ENCODE measurements at regions not wholly inside any gene's neighbourhood (a gene's known extent, or its start where the extent isn't known, plus 50 kb on each side); places are given as distances from the start of the nearest gene placed in this dataset.
A peak's percentile ranks its signal among the peaks of the same experiment; 100 is the strongest.
"Not testable (repeated sequence)": the region's sequence is repeated elsewhere in the genome, so short reads cannot be mapped to it uniquely, and the experiment has no call there.

DNA sequence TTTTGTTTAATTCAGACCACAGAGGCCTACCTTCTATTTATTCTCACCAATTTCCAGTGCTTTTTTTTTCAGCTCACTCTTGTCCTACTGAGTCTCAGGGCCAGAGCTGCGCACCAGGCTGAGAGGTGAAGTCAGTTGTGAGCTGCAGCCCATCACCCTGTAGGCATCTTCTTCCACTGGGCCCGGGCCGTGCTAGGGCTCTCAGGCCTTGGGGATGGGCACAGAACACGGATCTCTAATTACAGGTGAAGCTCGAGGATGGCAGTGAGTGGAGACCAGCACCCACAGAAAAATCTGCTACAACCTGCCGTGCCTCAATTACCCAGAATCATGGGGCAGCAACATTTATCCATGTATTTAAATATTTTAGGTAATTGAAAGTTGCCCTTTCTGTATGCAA lies 82.1 kb downstream of the IRX5 start:
- ATAC-seq (no peak), DNase-seq (no peak)
- intact Hi-C loops (cut with DNase I) = no loop called here

DNA sequence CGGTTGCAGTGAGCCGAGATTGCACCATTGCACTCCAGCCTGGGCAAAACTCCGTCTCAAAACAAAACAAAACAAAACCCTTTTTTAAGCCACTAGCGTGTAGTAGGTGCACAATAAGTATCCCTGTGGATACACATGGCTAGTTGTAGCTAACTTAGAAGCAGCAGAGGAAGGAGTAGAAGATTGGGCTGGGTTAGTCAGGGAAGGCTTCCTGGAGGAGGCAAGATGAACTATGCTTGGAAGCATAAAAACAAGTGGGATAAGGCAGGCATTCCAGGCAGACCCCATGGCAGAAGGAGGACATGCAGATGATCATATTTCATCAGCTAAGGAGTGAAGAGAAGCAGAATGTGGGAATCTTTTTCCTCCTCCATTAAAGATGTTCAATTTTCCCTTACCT lies 83.4 kb downstream of the IRX5 start:
- intact Hi-C loops (cut with DNase I) = no loop called here
- ATAC-seq (no peak), DNase-seq (no peak)

DNA sequence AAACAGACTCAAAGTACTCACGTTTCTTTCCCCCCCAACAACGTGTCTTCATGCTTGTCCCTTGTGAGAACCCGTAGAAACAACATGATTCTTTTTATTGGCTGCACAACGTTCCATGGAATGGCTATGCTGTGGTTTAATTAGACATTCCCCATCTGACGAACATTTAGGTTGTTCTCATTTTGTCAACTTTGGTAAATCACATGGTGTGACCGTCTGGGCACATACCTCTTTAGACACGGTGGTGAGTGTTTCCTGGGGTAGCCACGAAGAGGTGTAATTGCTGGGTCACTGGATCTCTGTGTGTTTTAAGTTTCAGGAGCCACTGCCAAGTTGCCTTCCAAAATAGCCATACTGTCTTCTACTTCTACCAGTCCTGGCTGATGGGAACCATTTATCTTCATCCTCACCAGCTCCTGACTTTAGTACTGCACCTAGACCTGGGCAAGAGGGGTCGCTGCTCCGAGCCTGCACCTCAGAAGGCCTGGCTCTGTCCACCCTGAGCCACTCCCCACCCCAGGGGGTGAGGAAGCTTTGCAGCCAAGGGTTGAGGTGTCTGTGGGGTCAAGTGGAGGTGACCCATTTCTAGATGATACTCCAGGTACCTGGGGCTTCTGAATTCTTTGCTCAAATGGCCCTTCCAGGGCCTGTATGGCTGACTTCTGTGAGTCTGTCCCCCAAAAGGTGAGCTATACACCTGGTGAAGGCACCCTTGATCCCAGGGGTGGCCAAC lies 84.7 kb downstream of the IRX5 start:
- intact Hi-C loops (cut with DNase I) = no loop called here
- DNase-seq = no peak
- no peak for ATAC-seq

DNA sequence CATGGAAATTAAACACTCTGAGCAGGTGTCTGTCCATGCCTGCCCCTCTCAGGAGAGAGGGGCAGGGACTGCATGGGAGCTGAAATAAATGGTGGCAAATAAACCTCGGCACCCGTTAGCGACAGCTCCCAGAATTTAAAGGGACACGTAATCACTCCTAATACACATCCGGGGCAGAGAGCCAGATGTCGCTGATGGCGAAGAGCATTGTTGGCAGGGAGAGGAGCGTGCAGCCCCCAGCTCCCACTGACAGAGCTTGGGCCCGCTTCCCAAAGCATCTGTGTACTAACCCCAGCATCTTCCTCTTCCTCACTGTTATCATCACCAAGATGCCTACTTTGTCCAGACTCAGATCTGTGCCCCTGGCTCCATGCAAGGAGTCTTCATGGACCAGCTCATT lies 85.8 kb downstream of the IRX5 start:
- intact Hi-C loops (cut with DNase I) = no loop called here
- ATAC-seq (no peak), DNase-seq (no peak)

DNA sequence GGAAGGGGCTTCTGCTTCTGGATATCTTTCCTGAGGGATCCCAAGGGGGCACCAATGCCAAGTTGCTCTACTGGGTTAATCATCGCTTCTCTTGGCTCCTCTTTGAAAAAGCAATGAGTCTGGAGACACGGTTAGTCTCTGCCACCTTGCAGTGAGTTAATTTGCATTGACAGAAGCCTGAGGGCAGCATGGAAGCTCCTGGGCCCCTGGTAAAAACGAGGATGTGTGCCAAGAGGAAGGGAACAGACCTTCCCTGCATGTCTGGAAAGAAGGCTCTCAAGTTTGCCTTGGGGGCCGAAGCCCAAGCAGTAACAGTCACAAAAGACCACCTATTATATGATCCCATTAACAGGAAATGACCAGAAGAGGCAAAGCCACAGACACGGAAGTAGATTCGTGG lies 86.7 kb downstream of the IRX5 start:
- DNase-seq (no peak), ATAC-seq (no peak)
- intact Hi-C loops (cut with DNase I) = no loop called here

DNA sequence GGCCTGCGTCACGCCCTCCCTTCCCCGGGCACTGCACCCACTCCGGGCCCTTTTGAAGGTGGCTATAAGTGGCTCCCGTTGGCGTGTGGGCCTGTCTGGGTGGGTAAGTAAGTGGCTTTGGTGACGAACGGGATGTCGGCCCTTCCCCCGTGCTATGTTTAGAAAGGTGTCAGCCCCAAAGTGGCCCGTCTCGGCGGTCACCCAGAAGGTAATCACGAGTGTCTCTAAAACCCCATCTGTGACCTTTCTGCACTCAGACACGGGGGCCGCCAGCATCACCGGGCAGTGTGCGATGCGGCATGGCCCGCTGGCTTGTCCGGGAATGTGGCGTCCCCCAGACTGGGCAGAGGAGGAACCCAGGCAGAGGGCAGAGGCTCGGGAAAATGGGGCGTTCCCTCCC lies 88.2 kb downstream of the IRX5 start:
- intact Hi-C loops (cut with DNase I) = no loop called here
- ATAC-seq (no peak), DNase-seq (no peak)

DNA sequence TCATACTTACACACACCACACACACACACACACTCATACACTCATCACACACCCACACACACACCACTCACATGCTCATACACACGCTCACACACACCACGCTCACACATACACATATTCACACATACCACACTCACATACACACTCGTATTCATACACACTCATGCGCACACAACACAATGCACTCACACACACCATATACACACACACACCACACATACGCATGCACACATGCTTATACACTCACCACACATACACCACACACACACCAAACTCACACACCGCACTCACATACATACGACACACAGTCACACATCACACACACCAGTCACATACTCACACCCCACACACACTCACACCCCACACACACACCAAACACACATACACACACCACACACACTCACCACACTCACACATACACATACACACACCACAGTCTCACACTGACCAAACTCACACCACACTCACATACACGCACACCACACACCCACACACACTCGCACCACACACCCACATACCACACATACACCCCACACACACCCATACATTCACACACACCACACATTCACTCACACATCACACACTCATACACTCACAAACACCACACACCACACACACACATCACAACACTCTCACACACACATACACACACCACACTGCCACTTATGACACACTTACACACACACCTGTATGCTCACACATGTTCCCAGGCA lies 88.9 kb downstream of the IRX5 start:
- DNase-seq (no peak), ATAC-seq (no peak)
- intact Hi-C loops (cut with DNase I) = no loop called here

DNA sequence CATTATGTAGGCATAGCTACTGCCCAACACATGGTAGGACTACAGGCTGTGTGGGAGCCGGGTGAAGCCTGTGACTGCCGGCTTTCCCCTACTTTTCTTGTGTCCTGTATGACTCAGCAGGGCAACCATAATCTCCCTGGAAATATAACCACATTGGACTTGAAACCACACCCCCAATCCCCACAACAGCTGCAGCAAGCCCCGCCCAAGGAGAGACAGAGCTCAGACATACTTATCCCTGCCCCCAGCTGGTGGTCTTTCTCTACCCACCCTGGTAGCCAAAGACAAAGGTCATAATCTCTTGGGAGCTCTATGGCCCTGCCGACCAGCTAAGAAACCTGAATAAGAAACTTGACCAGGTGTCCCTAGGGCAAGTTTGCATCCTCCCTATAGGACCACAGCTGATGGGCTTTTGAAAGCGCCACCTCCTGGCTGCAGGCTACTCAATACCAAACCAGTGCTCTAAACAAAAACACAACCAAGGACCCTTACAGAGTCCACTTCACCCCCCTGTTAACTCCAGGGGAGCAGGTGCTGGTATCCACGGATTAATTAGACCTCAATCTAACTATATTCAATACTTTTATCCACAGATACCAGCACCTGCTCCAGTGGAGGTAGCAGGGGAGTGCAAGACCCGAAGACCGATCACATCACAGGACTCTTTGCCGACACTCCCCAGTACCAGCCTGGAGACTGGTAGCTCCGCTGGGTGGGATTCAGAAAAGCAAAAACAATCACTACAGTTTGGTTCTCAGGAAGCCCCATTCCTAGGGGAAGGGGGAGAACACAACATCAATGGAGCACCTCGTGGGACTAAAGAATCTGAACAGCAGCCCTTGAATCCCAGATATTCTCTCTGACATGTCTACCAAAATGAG lies 91.2 kb downstream of the IRX5 start:
- intact Hi-C loops (cut with DNase I) = no loop called here
- ATAC-seq (no peak), DNase-seq (no peak)

DNA sequence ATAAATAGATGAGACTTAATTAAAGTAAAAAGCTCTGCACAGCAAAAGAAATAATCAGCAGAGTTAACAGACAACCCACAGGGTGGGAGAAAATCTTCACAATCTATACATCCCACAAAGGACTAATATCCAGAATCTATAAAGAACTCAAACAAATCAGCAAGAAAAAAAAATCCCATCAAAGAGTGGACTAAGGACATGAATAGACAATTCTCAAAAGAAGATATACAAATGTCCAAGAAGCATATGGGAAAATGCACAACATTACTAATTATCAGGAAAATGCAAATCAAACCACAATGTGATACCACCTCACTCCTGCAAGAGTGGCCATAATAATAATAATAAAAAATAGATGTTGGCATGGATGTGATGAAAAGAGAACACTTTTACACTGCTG lies 96.6 kb downstream of the IRX5 start:
- DNase-seq; ATAC-seq; intact Hi-C loops (cut with DNase I): not testable (repeated sequence)

DNA sequence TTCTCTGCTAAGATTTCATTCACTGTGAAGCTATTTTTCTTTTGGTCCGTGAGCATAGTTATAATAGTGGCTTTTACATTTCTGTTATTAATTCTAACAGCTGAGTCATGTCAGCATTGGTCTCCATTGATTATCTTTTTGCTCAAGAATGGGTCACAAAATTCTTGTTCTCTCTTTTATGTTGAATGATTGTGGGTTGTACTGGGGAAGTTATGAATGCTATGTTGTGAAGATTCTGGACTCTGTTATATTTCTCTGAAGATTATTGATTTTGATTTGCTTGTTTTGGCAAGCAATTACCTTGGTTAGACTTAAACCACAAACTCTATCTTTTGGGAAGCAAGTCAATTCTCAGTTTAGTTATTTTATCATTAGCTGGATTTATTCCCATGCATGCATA lies 98.8 kb downstream of the IRX5 start:
- intact Hi-C loops (cut with DNase I) = no loop called here
- no peak for ATAC-seq
- DNase-seq = no peak

DNA sequence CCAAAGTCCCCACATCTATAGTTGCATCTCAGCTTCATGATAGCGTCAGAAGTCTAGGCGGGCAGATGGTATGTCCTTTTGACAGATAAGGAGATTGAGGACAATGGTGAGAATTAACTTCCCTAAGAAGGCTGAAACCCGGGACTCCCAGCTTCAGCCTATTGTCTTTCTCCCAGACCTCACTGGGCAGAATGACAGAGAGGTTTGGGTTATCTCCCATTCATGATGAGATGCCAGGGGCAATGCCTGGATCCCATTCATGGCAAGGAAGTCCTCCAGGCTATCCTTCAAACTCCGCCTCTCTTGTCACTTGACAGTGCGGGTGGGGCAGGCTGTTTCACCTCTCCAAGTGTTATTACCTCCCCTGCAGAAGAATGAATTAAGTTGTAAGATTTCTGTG lies 100.3 kb downstream of the IRX5 start:
- intact Hi-C loops (cut with DNase I) = no loop called here
- ATAC-seq = no peak
- DNase-seq = no peak

DNA sequence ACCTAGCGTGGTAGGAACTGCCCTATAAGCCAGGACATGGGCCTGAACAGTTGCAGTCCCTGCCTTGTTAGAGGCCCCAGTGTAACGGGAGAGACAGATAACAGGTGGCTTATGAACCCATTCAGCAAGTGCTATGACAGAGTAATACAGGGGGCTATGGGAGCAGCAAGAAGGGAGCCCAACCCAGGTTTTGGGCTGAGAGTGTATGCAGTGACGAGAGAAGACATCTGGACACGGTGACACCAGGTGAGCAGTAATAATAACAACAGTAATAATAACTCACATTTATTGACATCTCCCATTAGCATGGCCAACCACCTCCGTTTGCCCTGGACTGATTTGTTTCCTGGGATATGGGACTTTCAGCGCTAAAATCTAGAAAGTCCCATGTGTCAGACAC lies 100.8 kb downstream of the IRX5 start:
- ATAC-seq = no peak
- intact Hi-C loops (cut with DNase I) = no loop called here

DNA sequence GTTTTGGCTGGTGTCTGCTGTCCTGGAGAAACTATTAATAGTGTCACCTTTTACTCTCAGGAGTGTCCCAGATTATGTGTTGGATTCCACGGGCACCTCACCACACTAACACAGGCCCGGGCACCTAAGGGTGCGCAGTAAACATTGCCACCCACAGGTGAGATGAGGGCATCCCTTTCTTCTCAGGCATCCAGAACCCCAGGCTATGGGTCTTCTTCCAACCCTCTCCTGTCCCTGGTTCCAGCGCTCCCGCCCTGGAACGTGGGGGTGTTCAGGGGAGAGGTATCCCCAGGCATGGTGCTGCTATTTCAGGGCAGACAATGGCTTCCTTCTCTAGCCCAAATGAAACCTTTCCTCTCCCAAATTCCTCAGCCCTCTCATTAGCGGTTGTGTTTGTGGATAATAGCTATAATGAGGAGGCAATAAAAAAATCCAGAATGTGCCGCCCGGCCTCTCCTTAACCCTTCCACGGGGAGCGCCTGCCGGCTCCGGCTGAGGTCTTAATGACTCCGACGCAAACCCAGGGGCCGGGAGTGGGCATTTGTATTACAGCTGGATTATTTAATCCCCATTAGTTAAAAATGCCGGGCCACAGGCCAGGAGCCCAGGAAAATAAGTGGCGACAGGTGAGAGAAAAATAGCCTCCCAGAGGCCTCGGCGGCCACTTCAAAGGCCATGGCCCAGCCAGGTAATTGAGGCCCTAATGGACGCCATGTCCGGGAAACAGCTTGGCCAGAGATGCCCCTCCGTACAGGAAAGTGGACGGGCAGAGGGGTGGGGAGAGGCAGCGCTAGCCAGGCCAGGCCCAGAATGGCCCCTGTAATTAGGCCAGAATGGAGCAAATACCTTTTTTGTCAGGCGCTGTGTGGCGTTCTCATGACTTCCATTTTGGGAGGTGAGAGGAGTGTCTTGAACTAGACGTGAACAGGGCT lies 102.8 kb downstream of the IRX5 start:
- DNase-seq (no peak), ATAC-seq (no peak)
- intact Hi-C loops (cut with DNase I) = no loop called here

More for the DNA sequence above, 100.8 kb downstream of the IRX5 start:
- no peak for DNase-seq

DNA sequence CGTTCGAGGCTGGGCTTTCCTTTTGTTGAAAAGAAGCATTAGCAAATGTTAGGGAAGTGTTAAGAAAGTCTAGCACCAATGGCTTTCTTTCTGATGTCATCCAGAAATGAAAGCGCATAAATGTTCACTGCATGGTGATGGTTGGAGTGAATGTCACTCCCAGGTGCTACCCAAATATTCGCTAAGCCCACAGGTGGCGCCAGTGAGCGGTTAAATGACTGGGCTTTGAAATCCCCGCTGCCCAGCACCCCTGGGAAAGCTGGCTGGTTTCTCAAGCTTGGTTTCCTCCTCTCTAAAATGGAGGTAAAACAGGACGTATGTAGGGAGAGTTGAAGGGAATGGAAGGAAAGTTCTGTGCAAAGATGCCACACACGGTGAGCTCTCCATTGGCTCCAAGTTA lies 104.4 kb downstream of the IRX5 start:
- intact Hi-C loops (cut with DNase I) = no loop called here
- DNase-seq (peak; percentile 39), ATAC-seq (no peak)

DNA sequence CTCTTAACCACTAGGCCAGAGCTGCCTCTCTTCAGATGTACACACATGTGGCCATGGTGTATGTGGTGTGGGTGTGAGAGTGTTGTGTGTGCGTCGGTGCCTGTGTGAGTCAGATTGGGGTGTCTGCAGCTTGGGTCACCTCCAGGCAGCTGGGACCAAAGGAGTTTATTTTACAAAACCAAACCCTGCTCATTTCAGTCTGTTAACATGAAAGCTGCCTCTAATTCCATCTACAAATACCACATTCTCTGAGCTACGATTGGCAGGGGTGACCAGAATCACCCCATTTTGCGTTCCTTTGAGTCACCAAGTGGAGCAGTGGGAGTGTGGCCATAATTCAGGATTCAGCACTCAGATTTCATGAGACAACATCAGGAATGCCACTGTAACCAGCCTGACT lies 105.3 kb downstream of the IRX5 start:
- ATAC-seq (no peak), DNase-seq (no peak)
- intact Hi-C loops (cut with DNase I) = no loop called here

DNA sequence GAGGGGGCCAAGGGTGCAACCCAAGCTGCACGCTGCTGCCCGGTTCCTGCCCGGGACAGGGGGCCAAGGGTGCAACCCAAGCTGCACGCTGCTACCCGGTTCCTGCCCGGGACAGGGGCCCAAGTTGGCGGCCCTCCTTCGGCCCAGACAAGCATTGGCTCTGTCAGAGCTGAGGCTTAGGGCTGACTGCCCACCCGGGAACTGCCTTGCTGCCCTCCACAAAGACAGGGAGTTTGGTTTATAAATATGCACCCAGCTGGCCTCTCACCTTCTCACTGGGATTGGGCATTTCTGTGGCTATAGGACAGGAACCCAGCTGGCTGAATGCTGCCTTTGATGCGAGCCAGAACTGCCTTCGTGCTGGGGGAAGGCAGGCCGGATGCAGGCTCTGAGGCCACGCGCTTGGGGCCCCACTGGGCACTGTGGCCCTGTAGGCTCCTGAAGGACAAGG lies 105.7 kb downstream of the IRX5 start:
- ATAC-seq = no peak
- intact Hi-C loops (cut with DNase I) = no loop called here

DNA sequence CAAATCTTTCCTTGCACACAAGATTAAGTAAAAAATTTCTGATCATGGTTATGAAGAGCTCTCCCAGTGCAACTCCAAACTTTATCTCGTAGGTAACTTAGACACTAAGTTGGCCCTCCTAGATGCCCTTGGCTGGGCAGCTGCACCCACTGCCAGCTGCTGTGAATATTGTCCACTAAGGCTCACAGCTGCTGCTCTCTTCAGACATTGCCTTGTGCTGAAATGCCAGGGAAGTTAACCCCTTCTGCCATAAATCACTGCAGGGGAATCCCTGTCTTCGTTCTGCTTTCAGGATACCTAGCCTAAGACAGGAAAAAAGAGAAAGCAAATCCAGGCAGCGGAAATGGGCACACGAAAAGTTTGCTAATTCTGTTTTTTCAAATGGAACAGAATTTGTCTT lies 106.4 kb downstream of the IRX5 start:
- ATAC-seq = no peak

More for the DNA sequence above, 105.7 kb downstream of the IRX5 start:
- no peak for DNase-seq

DNA sequence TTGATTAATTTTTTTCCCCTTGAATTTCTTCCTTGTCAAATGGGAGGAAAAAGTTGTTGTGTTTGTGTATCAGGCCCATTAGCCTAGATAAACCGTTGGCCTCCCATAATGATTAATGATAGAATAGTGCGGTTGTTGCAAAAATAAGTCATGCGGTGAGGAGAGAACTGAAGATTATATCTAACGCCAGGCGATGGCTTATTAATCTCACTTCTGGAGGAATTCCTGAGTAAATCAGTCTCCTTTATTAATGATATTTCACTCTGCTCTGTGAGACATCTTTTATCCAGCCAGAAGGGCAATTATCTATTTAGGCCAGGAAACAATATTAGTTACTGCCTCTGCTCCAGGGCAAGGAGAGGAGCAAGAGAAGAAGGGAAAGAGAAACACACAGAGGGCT lies 107.3 kb downstream of the IRX5 start:
- intact Hi-C loops (cut with DNase I) = no loop called here
- ATAC-seq (no peak), DNase-seq (no peak)

More for the DNA sequence above, 106.4 kb downstream of the IRX5 start:
- no peak for DNase-seq
- intact Hi-C loops (cut with DNase I) = no loop called here

DNA sequence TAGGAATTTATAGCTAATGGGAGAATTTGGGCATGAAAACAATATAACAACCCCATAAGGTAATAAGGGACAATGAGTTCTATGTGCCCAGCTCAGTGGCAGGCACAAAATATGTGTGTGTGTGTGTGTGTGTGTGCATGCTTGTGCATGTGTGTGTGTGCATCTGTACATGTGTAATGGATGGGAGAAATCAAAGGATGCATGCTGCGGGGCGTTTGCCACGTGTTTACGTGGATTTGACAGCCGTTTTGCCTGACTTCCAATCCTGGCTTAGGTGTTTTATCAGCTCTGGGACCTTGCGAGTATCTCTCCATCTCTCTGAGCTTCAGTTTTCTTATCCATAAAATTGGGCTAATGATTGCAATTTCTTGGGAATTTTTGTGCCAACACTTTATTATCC lies 108.4 kb downstream of the IRX5 start:
- DNase-seq (no peak), ATAC-seq (no peak)
- intact Hi-C loops (cut with DNase I) = no loop called here

Measured in left cardiac atrium (tissue), 4 donors.